ENCODE measurements at regions not wholly inside any gene's neighbourhood (a gene's known extent, or its start where the extent isn't known, plus 50 kb on each side); places are given as distances from the start of the nearest gene placed in this dataset.

DNA sequence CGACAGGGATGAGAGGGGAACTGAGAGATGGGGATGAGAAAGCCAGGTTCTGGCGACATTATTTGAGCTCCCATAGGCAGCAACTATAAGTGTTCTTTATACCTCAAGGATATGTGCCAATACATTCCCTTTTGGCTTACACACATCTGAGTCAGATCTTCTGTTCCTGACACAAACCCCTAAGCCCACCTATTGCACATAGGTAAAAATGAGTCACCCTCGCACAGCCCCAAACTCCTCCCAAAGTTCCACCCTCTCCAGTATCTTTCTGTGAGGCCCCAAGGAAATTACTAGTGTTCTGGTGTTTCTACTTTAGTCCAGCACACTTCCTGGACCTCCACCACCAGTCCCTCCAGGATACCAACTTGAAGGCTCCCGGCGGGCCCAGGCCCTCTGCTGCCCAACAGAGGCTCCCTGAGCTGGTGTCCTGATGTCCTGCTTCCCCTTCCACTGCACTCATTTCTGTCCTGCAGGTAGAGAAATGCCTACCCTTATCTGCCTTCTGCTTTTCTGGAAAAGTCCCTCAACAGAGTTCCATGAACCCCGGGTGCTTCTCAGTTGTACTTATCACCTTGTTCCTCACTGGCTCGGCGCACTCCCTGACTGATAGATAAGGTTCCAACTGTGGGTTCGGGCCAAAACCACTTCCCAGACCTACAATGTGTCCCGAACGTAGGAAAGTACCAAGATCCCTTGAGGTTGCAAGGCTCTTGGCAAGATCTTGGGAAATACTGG, 125.5 kb downstream of the EN1 start:
- Histone ChIP-seq H3K36me3 (no peaks in the 10 kb centered on the region), H3K4me1 (ENCODE audit: insufficient read depth) (no peaks in the 10 kb centered on the region), H3K4me3 (no peak overlapping the region), H3K27me3 (no peaks in the 10 kb centered on the region), H3K9me3 (no peaks in the 10 kb centered on the region), H3K27ac (no peak overlapping the region)
- TF ChIP-seq, protein P1, sequence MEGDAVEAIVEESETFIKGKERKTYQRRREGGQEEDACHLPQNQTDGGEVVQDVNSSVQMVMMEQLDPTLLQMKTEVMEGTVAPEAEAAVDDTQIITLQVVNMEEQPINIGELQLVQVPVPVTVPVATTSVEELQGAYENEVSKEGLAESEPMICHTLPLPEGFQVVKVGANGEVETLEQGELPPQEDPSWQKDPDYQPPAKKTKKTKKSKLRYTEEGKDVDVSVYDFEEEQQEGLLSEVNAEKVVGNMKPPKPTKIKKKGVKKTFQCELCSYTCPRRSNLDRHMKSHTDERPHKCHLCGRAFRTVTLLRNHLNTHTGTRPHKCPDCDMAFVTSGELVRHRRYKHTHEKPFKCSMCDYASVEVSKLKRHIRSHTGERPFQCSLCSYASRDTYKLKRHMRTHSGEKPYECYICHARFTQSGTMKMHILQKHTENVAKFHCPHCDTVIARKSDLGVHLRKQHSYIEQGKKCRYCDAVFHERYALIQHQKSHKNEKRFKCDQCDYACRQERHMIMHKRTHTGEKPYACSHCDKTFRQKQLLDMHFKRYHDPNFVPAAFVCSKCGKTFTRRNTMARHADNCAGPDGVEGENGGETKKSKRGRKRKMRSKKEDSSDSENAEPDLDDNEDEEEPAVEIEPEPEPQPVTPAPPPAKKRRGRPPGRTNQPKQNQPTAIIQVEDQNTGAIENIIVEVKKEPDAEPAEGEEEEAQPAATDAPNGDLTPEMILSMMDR (IDR thresholded peaks at IDR 0.05) = no peak
- TF ChIP-seq EP300 (IDR thresholded peaks at IDR 0.05) (no peak), POLR2A (IDR thresholded peaks at IDR 0.05) (no peak)
- intact Hi-C loops (cut with DNase I) = no loop called here
- no peak for DNase-seq
- 73 to 85% (median 81%) methylated on average over 11 of the region's 11 CpGs for WGBS, 3 donors

DNA sequence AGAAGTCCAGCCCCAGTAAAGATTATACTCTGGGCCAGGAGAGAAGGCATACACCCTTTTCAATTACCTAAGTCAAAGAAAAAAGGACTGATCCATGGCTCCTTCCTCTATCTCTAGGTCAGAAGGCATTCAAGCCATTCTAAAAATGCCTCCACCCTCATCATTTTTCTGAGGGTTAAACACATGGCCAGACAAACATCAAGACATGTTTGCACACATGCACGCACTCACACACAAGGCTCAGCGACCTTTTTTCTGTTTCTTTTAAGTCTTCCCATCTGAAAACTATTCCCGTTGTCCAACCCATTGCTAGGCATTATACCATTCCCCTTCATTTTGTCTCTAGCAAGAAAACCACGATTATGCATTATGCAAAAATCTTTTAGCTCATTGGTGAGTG, 126.6 kb downstream of the EN1 start:
- Histone ChIP-seq H3K4me1 (ENCODE audit: insufficient read depth) (no peaks in the 10 kb centered on the region), H3K4me3 (no peak overlapping the region), H3K36me3 (no peaks in the 10 kb centered on the region), H3K27ac (no peak overlapping the region), H3K9me3 (no peaks in the 10 kb centered on the region), H3K27me3 (no peaks in the 10 kb centered on the region)
- no peak for DNase-seq
- intact Hi-C loops (cut with DNase I) = no loop called here
- no peak for TF ChIP-seq EP300 (IDR thresholded peaks at IDR 0.05)
- TF ChIP-seq POLR2A (IDR thresholded peaks at IDR 0.05) = no peak
- WGBS, 3 donors = 77 to 87% (median 81%) methylated on average over 4 of the region's 4 CpGs

DNA sequence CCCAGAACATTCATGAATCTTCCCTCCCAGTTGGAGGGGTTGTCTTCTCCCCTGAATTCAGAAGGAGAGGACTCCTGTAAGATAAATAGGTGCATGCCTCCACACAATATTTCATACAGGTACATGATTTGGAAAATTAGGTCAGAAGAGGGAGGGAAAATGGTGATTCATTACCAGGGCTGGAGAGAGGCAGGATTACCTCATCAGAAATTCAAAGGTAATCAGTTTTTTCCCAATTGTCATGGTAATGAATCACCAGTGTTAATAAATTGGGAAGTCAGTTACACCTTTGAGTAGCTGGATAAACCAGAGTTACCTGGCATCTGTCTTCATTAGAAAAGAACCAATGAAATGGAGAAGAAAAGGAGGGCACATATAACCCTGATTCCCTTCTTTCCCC, 128.5 kb downstream of the EN1 start:
- Histone ChIP-seq H3K4me3 (no peak overlapping the region), H3K27ac (no peak overlapping the region), H3K9me3 (no peaks in the 10 kb centered on the region), H3K27me3 (no peaks in the 10 kb centered on the region), H3K4me1 (ENCODE audit: insufficient read depth) (no peaks in the 10 kb centered on the region), H3K36me3 (no peaks in the 10 kb centered on the region)
- intact Hi-C loops (cut with DNase I) = no loop called here
- TF ChIP-seq, protein P1 (IDR thresholded peaks at IDR 0.05) = no peak
- TF ChIP-seq POLR2A (IDR thresholded peaks at IDR 0.05) (no peak), EP300 (IDR thresholded peaks at IDR 0.05) (no peak)
- no peak for DNase-seq

DNA sequence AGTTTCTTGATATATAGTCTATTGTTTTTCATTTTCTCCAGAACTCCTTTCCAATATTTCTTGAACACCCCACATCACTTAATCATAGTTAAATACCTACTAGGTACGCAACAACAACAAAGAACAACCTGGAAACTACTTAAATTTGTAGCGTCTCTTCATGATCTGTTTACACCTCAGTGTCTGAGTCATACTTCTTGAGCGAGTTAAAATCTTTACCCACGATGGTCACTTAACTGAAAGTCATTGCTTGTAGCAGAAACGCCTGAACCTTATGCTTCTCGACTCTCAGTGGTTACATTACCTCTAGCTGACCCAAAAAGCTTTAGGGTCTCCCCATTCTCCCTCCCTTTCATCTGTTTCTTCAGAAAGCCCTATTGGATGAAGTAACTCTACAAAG, 131.3 kb downstream of the EN1 start:
- 81 to 88% (median 85%) methylated on average over 6 of the region's 6 CpGs for WGBS, 3 donors
- intact Hi-C loops (cut with DNase I) = no loop called here
- Histone ChIP-seq H3K27ac (no peak overlapping the region), H3K4me3 (no peak overlapping the region), H3K9me3 (no peaks in the 10 kb centered on the region), H3K36me3 (no peaks in the 10 kb centered on the region), H3K27me3 (no peaks in the 10 kb centered on the region), H3K4me1 (ENCODE audit: insufficient read depth) (no peaks in the 10 kb centered on the region)
- TF ChIP-seq POLR2A (IDR thresholded peaks at IDR 0.05) = no peak
- TF ChIP-seq EP300 (IDR thresholded peaks at IDR 0.05) = no peak
- TF ChIP-seq, protein P1 (IDR thresholded peaks at IDR 0.05) = no peak
- no peak for DNase-seq

DNA sequence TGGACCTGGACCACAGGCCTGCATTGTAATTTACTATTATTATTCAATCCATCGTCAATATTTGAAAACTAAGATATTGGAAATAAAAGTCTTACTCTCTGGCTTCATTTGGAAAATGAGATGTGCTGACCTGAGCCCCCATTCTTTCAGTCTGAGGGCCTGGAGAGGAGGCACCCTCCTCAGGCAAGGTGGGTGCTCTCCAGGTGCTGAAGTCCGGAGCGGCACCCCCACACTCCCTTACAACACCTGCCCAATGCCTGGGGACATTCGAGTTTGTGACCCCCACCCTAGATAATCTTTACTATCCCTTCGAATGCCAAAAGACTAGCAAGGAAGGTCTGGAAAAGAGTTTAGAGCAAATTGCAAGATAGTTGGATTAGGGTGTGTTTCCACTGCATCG, 133.3 kb downstream of the EN1 start:
- Histone ChIP-seq H3K27ac (no peak overlapping the region), H3K36me3 (no peaks in the 10 kb centered on the region), H3K9me3 (no peaks in the 10 kb centered on the region), H3K4me3 (no peak overlapping the region), H3K27me3 (no peaks in the 10 kb centered on the region), H3K4me1 (ENCODE audit: insufficient read depth) (no peaks in the 10 kb centered on the region)
- TF ChIP-seq, protein P1 (IDR thresholded peaks at IDR 0.05) = no peak
- no peak for TF ChIP-seq EP300 (IDR thresholded peaks at IDR 0.05)
- TF ChIP-seq POLR2A (IDR thresholded peaks at IDR 0.05) = no peak
- 73 to 81% (median 78%) methylated on average over 6 of the region's 6 CpGs for WGBS, 3 donors
- DNase-seq = no peak
- intact Hi-C loops (cut with DNase I) = no loop called here

Data from ovary (tissue), 7 donors.